GM23338 (cell line): ENCODE measurements at regions not wholly inside any gene's neighbourhood (a gene's known extent, or its start where the extent isn't known, plus 50 kb on each side); places are given as distances from the start of the nearest gene placed in this dataset.

Source experiments
- CREB1 ChIP-seq: fragments of 250-450 bp; sonication (Bioruptor Pico); IDR thresholded peaks from 2 replicates; pipeline ENCODE4 v1.5.0; 2020; ENCODE audit warnings: low read depth, mild to moderate bottlenecking, moderate library complexity
- CTCF ChIP-seq, 2 experiments: fragments of 200-600 bp in 1 of 2; sonication (generic) in 1 of 2; conservative IDR thresholded peaks; 2 replicates each; pipeline versions ENCODE4 v1.5.1 to v1.6.1; 2016 to 2017; ENCODE audit warnings: antibody characterized with exemption in 2 of 2, low read depth in 2 of 2, mild to moderate bottlenecking in 2 of 2, moderate library complexity in 1 of 2
- REST ChIP-seq: IDR thresholded peaks from one replicate; pipeline ENCODE4 v1.6.1; 2018; ENCODE audit warnings: antibody characterized with exemption; ENCODE audit not compliant: unreplicated experiment

GRCh38 chr3:163812006-163812405, 1266.3 kb downstream of the SI start:
- TF ChIP-seq CTCF (conservative IDR thresholded peaks at IDR 0.05; ENCODE audit: low read depth in 2 of 2) (no peak), REST (no peak), CREB1 (CRISPR knock-in tag) (no peak)
